ENCODE measurements at regions not wholly inside any gene's neighbourhood (a gene's known extent, or its start where the extent isn't known, plus 50 kb on each side); places are given as distances from the start of the nearest gene placed in this dataset.

DNA sequence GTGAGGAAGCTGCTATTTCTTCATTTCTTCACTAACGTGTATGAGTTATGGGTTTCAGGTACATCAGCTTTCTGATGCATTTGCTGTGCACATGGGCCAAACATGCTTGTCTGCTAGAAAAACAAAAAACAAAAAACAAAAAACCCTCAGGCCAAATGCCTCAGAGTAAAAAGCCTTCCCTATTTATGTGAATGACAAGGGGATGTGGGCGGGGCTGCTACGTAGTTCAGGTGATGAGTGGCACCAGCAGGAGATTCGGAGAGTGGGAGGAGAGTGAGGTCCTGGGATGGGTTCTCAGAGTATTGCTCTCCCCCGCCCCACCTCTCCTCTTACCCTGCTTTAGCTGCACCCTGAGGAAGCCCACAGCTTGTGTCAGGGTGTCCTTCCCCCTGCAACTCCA, 596.8 kb upstream of the JAG1 start:
- Mint-ChIP-seq H3K4me3 (no peak overlapping the region), H3K27ac (ENCODE audit: unreplicated experiment) (no peak overlapping the region), H3K4me1 (peaks cover 75% of the 10 kb centered on the region), H3K36me3 (ENCODE audit: low read depth) (no peaks in the 10 kb centered on the region), H3K9me3 (no peaks in the 10 kb centered on the region), H3K27me3 (ENCODE audit: low read depth) (no peaks in the 10 kb centered on the region)
- no peak for DNase-seq (ENCODE audit: low read depth, low spot score)
- TF ChIP-seq CTCF (conservative IDR thresholded peaks at IDR 0.05), result no peak

DNA sequence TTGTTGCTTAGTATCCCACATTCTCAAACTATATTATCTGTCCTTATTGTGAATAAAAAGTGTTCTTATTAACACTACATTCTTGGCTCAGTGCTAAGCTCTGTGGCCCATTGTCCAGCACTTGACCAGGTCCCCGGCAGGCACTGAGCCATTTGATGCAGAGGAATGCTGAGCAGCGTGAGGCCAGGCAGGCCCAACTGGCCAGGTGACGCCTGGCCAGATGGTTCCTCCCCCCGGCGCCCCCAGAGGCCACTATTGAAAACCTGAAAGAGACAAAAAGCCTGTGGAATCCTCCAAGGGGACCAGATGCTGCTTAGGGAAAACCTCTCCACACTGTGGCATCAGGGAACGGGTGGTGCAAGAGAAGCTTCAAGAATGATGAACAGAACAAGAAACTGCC, 597.5 kb upstream of the JAG1 start:
- Mint-ChIP-seq H3K9me3 (no peaks in the 10 kb centered on the region), H3K27ac (ENCODE audit: unreplicated experiment) (peak overlapping the region; percentile 78), H3K36me3 (ENCODE audit: low read depth) (no peaks in the 10 kb centered on the region), H3K4me3 (peak overlapping the region; percentile 7), H3K4me1 (peaks cover 68% of the 10 kb centered on the region), H3K27me3 (ENCODE audit: low read depth) (no peaks in the 10 kb centered on the region)
- no peak for DNase-seq (ENCODE audit: low read depth, low spot score)
- TF ChIP-seq CTCF (conservative IDR thresholded peaks at IDR 0.05), result peak; percentile 46

GRCh38 chr20:11271920-11272594, 598.3 kb upstream of the JAG1 start:
- no peaks in the 10 kb centered on the region for H3K27me3 Mint-ChIP-seq (ENCODE audit: low read depth)
- TF ChIP-seq CTCF (conservative IDR thresholded peaks at IDR 0.05), result no peak
- H3K4me1 Mint-ChIP-seq, result peaks cover 68% of the 10 kb centered on the region
- no peak for DNase-seq (ENCODE audit: low read depth, low spot score)
- peak overlapping the region; percentile 7 for H3K4me3 Mint-ChIP-seq
- peak overlapping the region; percentile 78 for H3K27ac Mint-ChIP-seq (ENCODE audit: unreplicated experiment)
- no peaks in the 10 kb centered on the region for H3K36me3 Mint-ChIP-seq (ENCODE audit: low read depth)
- H3K9me3 Mint-ChIP-seq, result no peaks in the 10 kb centered on the region

- Mint-ChIP-seq H3K4me1 (peaks cover 63% of the 10 kb centered on the region), H3K27me3 (ENCODE audit: low read depth) (no peaks in the 10 kb centered on the region), H3K9me3 (no peaks in the 10 kb centered on the region), H3K27ac (ENCODE audit: unreplicated experiment) (no peak overlapping the region), H3K4me3 (no peak overlapping the region), H3K36me3 (ENCODE audit: low read depth) (no peaks in the 10 kb centered on the region)
- peak; percentile 75 for TF ChIP-seq CTCF (conservative IDR thresholded peaks at IDR 0.05)
- DNase-seq (ENCODE audit: low read depth, low spot score), result no peak
Measured at GRCh38 chr20:11274141-11274594, 600.4 kb upstream of the JAG1 start.

- no peak overlapping the region for H3K4me3 Mint-ChIP-seq
- no peak overlapping the region for H3K27ac Mint-ChIP-seq (ENCODE audit: unreplicated experiment)
- peaks cover 2% of the 10 kb centered on the region for H3K9me3 Mint-ChIP-seq
- TF ChIP-seq CTCF (conservative IDR thresholded peaks at IDR 0.05), result no peak
- H3K4me1 Mint-ChIP-seq, result peaks cover 52% of the 10 kb centered on the region
- no peak for DNase-seq (ENCODE audit: low read depth, low spot score)
- no peaks in the 10 kb centered on the region for H3K27me3 Mint-ChIP-seq (ENCODE audit: low read depth)
- H3K36me3 Mint-ChIP-seq (ENCODE audit: low read depth), result no peaks in the 10 kb centered on the region
Measured at GRCh38 chr20:11275740-11276139, 601.9 kb upstream of the JAG1 start.

Data from neural crest cell (in vitro differentiated cells).